ENCODE measurements at regions not wholly inside any gene's neighbourhood (a gene's known extent, or its start where the extent isn't known, plus 50 kb on each side); places are given as distances from the start of the nearest gene placed in this dataset.
A peak's percentile ranks its signal among the peaks of the same experiment; 100 is the strongest.
"Not testable (repeated sequence)": the region's sequence is repeated elsewhere in the genome, so short reads cannot be mapped to it uniquely, and the experiment has no call there.

- not testable (repeated sequence) for DNase-seq; H3K36me3 Mint-ChIP-seq (ENCODE audit: insufficient read depth in 2 of 2); ATAC-seq (replicated peaks in 1 of 2); H3K4me1 Mint-ChIP-seq (ENCODE audit: low read depth); H3K27ac Mint-ChIP-seq; H3K4me3 Mint-ChIP-seq; H3K9me3 Mint-ChIP-seq; H3K27me3 Mint-ChIP-seq (ENCODE audit: low read depth)
These were observed 359.8 kb downstream of the FOXD4L6 start for GRCh38 chr9:40768646-40769198.

- not testable (repeated sequence) for H3K4me3 Mint-ChIP-seq; H3K27ac Mint-ChIP-seq; H3K36me3 Mint-ChIP-seq (ENCODE audit: insufficient read depth in 2 of 2); H3K4me1 Mint-ChIP-seq (ENCODE audit: low read depth); DNase-seq; ATAC-seq (replicated peaks in 1 of 2); H3K27me3 Mint-ChIP-seq (ENCODE audit: low read depth); H3K9me3 Mint-ChIP-seq
These were observed 360.3 kb downstream of the FOXD4L6 start for GRCh38 chr9:40768178-40768577.

GRCh38 chr9:40754957-40755356 lies 373.5 kb downstream of the FOXD4L6 start:
- not testable (repeated sequence) for H3K27ac Mint-ChIP-seq; H3K4me1 Mint-ChIP-seq (ENCODE audit: low read depth); H3K9me3 Mint-ChIP-seq; ATAC-seq (replicated peaks in 1 of 2); DNase-seq; H3K27me3 Mint-ChIP-seq (ENCODE audit: low read depth); H3K4me3 Mint-ChIP-seq; H3K36me3 Mint-ChIP-seq (ENCODE audit: insufficient read depth in 2 of 2)

GRCh38 chr9:40753288-40753687 lies 375.2 kb downstream of the FOXD4L6 start:
- H3K4me3 Mint-ChIP-seq; H3K4me1 Mint-ChIP-seq (ENCODE audit: low read depth): not testable (repeated sequence)

GRCh38 chr9:40746921-40747485 lies 381.5 kb downstream of the FOXD4L6 start:
- not testable (repeated sequence) for H3K27me3 Mint-ChIP-seq (ENCODE audit: low read depth); H3K36me3 Mint-ChIP-seq (ENCODE audit: insufficient read depth in 2 of 2); H3K4me3 Mint-ChIP-seq; ATAC-seq (replicated peaks in 1 of 2); H3K27ac Mint-ChIP-seq; H3K9me3 Mint-ChIP-seq; H3K4me1 Mint-ChIP-seq (ENCODE audit: low read depth)
- DNase-seq = peak; percentile 14 to 15

More at GRCh38 chr9:40753288-40753687, 375.2 kb downstream of the FOXD4L6 start:
- ATAC-seq (replicated peaks in 1 of 2); H3K27ac Mint-ChIP-seq; DNase-seq; H3K27me3 Mint-ChIP-seq (ENCODE audit: low read depth); H3K36me3 Mint-ChIP-seq (ENCODE audit: insufficient read depth in 2 of 2); H3K9me3 Mint-ChIP-seq: not testable (repeated sequence)
